Kidney (tissue), 13 donors: ENCODE measurements at regions not wholly inside any gene's neighbourhood (a gene's known extent, or its start where the extent isn't known, plus 50 kb on each side); places are given as distances from the start of the nearest gene placed in this dataset.

Experiments
- DNase-seq, 5 donors: peaks; one replicate each; pipeline ENCODE4 v3.0.0-alpha.2; 2013 to 2020
- FAIRE-seq: peaks from 2 replicates; lab custom pipeline; 2012; peaks lifted over from hg19 to GRCh38; lab: Jason Lieb, UNC
- H3K27ac ChIP-seq, 2 donors: one replicate each; pipeline ENCODE4 v1.7.0; 2013; ENCODE audit warnings: low read depth in 2 of 2, low read length in 2 of 2, inconsistent platforms in 1 of 2
- H3K27me3 ChIP-seq: one replicate; pipeline ENCODE4 v1.7.1; 2013; ENCODE audit warnings: low read length, inconsistent platforms; ENCODE audit not compliant: control insufficient read depth, insufficient read depth
- H3K36me3 ChIP-seq, 3 donors: one replicate each; pipeline versions ENCODE4 v1.7.0 to v1.7.1; 2013; ENCODE audit warnings: low read length in 3 of 3, control low read depth in 1 of 3, inconsistent platforms in 1 of 3; ENCODE audit not compliant: insufficient read depth in 3 of 3, control insufficient read depth in 2 of 3
- H3K4me1 ChIP-seq, 3 donors: one replicate each; pipeline versions ENCODE4 v1.7.0 to v1.7.1; 2013; ENCODE audit warnings: low read length in 3 of 3, inconsistent platforms in 1 of 3, low read depth in 1 of 3; ENCODE audit not compliant: control insufficient read depth in 2 of 3, insufficient read depth in 2 of 3
- H3K4me3 ChIP-seq, 3 donors: one replicate each; pipeline versions ENCODE4 v1.7.0 to v1.8.1; 2013; ENCODE audit warnings: low read length in 3 of 3, control low read depth in 1 of 3, inconsistent platforms in 1 of 3
- H3K9ac ChIP-seq, 3 donors: one replicate each; pipeline versions ENCODE4 v1.7.0 to v1.7.1; 2013; ENCODE audit warnings: low read length in 3 of 3, control low read depth in 1 of 3, inconsistent platforms in 1 of 3
- H3K9me3 ChIP-seq, 3 donors: one replicate each; pipeline versions ENCODE4 v1.7.0 to v1.7.1; 2013; ENCODE audit warnings: low read length in 3 of 3, control low read depth in 1 of 3, inconsistent platforms in 1 of 3; ENCODE audit not compliant: control insufficient read depth in 2 of 3, insufficient read depth in 1 of 3
- CTCF ChIP-seq: IDR thresholded peaks from 3 replicates; pipeline ENCODE4 v1.5.1; 2012; ENCODE audit warnings: mild to moderate bottlenecking, moderate library complexity, borderline replicate concordance; ENCODE audit not compliant: insufficient read depth; ENCODE audit errors: extremely low read depth
- intact Hi-C: fragments of 100-400 bp; cut with DNase I; formaldehyde crosslinking; loops from one replicate; pipeline ENCODE4 v1.11.1; 2022
- donor health status: control.
- donor health status: control.
- donor health status: control.
- donor health status: control.
- donor health status: control.
- donor health status: DM: yes; HTN: yes; CAD: no.
- donor health status: Normal renal cell carcinoma (clear cell type).

GRCh38 chr6:54465649-54466300, 157.5 kb downstream of the TINAG start:
- no peaks in the 10 kb centered on the region for H3K27me3 ChIP-seq
- DNase-seq = no peak
- H3K4me3 ChIP-seq = no peak overlapping the region
- no peaks in the 10 kb centered on the region for H3K4me1 ChIP-seq
- H3K36me3 ChIP-seq = no peaks in the 10 kb centered on the region
- no peak for FAIRE-seq
- H3K27ac ChIP-seq = no peak overlapping the region
- H3K9ac ChIP-seq = no peak overlapping the region
- H3K9me3 ChIP-seq = no peaks in the 10 kb centered on the region
- no peak for TF ChIP-seq CTCF
- intact Hi-C loops = no loop called here

GRCh38 chr6:54467384-54467783, 159.1 kb downstream of the TINAG start:
- H3K27me3 ChIP-seq = no peaks in the 10 kb centered on the region
- no peaks in the 10 kb centered on the region for H3K36me3 ChIP-seq
- DNase-seq (no peak), FAIRE-seq (no peak)
- no peak overlapping the region for H3K4me3 ChIP-seq
- H3K4me1 ChIP-seq = no peaks in the 10 kb centered on the region
- TF ChIP-seq CTCF = no peak
- no peak overlapping the region for H3K27ac ChIP-seq
- no peaks in the 10 kb centered on the region for H3K9me3 ChIP-seq
- intact Hi-C loops = no loop called here
- H3K9ac ChIP-seq = no peak overlapping the region

- no peaks in the 10 kb centered on the region for H3K4me1 ChIP-seq
- H3K9ac ChIP-seq = no peak overlapping the region
- H3K9me3 ChIP-seq = no peaks in the 10 kb centered on the region
- DNase-seq (peak in 1 of 5 donors; percentile 32), FAIRE-seq (no peak)
- H3K36me3 ChIP-seq = no peaks in the 10 kb centered on the region
- no peaks in the 10 kb centered on the region for H3K27me3 ChIP-seq
- no peak overlapping the region for H3K27ac ChIP-seq
- intact Hi-C loops = no loop called here
- H3K4me3 ChIP-seq = no peak overlapping the region
- no peak for TF ChIP-seq CTCF
Observed at GRCh38 chr6:54473328-54473727, 165.1 kb downstream of the TINAG start.

- H3K36me3 ChIP-seq = no peaks in the 10 kb centered on the region
- H3K9me3 ChIP-seq = no peaks in the 10 kb centered on the region
- H3K4me1 ChIP-seq = no peaks in the 10 kb centered on the region
- H3K4me3 ChIP-seq = no peak overlapping the region
- FAIRE-seq = no peak
- TF ChIP-seq CTCF = no peak
- H3K9ac ChIP-seq = no peak overlapping the region
- no peaks in the 10 kb centered on the region for H3K27me3 ChIP-seq
- no peak for DNase-seq
- intact Hi-C loops = no loop called here
- no peak overlapping the region for H3K27ac ChIP-seq
Observed at GRCh38 chr6:54474898-54475297, 166.7 kb downstream of the TINAG start.
